ENCODE measurements at regions not wholly inside any gene's neighbourhood (a gene's known extent, or its start where the extent isn't known, plus 50 kb on each side); places are given as distances from the start of the nearest gene placed in this dataset.
"Not testable (repeated sequence)": the region's sequence is repeated elsewhere in the genome, so short reads cannot be mapped to it uniquely, and the experiment has no call there.

- DNase-seq (ENCODE audit: low read depth), result no peak
These were observed 562.8 kb downstream of the GALC start for GRCh38 chr14:87430214-87430613.

- no peak for DNase-seq (ENCODE audit: low read depth)
These were observed 573.1 kb downstream of the GALC start for GRCh38 chr14:87419925-87420324.

GRCh38 chr14:87411370-87411769, 581.6 kb downstream of the GALC start:
- DNase-seq (ENCODE audit: low read depth), result no peak

GRCh38 chr14:87409393-87409792, 583.6 kb downstream of the GALC start:
- no peak for DNase-seq (ENCODE audit: low read depth)

- no peak for DNase-seq (ENCODE audit: low read depth)
These were observed 585.6 kb downstream of the GALC start for GRCh38 chr14:87407344-87407743.

GRCh38 chr14:87405563-87405962, 587.4 kb downstream of the GALC start:
- DNase-seq (ENCODE audit: low read depth), result no peak

- DNase-seq (ENCODE audit: low read depth), result no peak
These were observed 595.5 kb downstream of the GALC start for GRCh38 chr14:87397499-87397898.

- DNase-seq (ENCODE audit: low read depth), result no peak
These were observed 601.9 kb downstream of the GALC start for GRCh38 chr14:87391066-87391465.

GRCh38 chr14:87388946-87389345, 604.0 kb downstream of the GALC start:
- no peak for DNase-seq (ENCODE audit: low read depth)

GRCh38 chr14:87387806-87388205, 605.2 kb downstream of the GALC start:
- no peak for DNase-seq (ENCODE audit: low read depth)

GRCh38 chr14:87386524-87386923, 606.5 kb downstream of the GALC start:
- DNase-seq (ENCODE audit: low read depth), result no peak

GRCh38 chr14:87380054-87380453, 612.9 kb downstream of the GALC start:
- DNase-seq (ENCODE audit: low read depth), result no peak

GRCh38 chr14:87368751-87369150, 624.2 kb downstream of the GALC start:
- DNase-seq (ENCODE audit: low read depth), result no peak

GRCh38 chr14:87360246-87360645, 632.7 kb downstream of the GALC start:
- DNase-seq (ENCODE audit: low read depth), result not testable (repeated sequence)

GRCh38 chr14:87351007-87351406, 642.0 kb downstream of the GALC start:
- DNase-seq (ENCODE audit: low read depth), result no peak

- no peak for DNase-seq (ENCODE audit: low read depth)
These were observed 643.1 kb downstream of the GALC start for GRCh38 chr14:87349921-87350320.

GRCh38 chr14:87343652-87344051, 649.3 kb downstream of the GALC start:
- DNase-seq (ENCODE audit: low read depth), result no peak

GRCh38 chr14:87334997-87335685, 657.8 kb downstream of the GALC start:
- DNase-seq (ENCODE audit: low read depth), result no peak

GRCh38 chr14:87331991-87332390, 661.0 kb downstream of the GALC start:
- no peak for DNase-seq (ENCODE audit: low read depth)

GRCh38 chr14:87325741-87326140, 667.2 kb downstream of the GALC start:
- DNase-seq (ENCODE audit: low read depth), result no peak

GRCh38 chr14:87323191-87323590, 669.8 kb downstream of the GALC start:
- no peak for DNase-seq (ENCODE audit: low read depth)

- no peak for DNase-seq (ENCODE audit: low read depth)
These were observed 671.4 kb downstream of the GALC start for GRCh38 chr14:87321548-87321947.

GRCh38 chr14:87312894-87313205, 680.1 kb downstream of the GALC start:
- no peak for DNase-seq (ENCODE audit: low read depth)

GRCh38 chr14:87312169-87312893, 680.7 kb downstream of the GALC start:
- no peak for DNase-seq (ENCODE audit: low read depth)

All from amniotic epithelial cell (primary cell).